HG03064 (cell line): ENCODE measurements at regions not wholly inside any gene's neighbourhood (a gene's known extent, or its start where the extent isn't known, plus 50 kb on each side); places are given as distances from the start of the nearest gene placed in this dataset.

ENCODE experiments used
- ATAC-seq: cut with Tn5 transposase; IDR thresholded peaks from one replicate; pipeline ENCODE4 v1.9.1; 2021; ENCODE audit warnings: low read depth; ENCODE audit not compliant: unreplicated experiment

GRCh38 chr1:14094611-14095400 lies 394.8 kb downstream of the PRDM2 start:
- ATAC-seq = no peak

DNA sequence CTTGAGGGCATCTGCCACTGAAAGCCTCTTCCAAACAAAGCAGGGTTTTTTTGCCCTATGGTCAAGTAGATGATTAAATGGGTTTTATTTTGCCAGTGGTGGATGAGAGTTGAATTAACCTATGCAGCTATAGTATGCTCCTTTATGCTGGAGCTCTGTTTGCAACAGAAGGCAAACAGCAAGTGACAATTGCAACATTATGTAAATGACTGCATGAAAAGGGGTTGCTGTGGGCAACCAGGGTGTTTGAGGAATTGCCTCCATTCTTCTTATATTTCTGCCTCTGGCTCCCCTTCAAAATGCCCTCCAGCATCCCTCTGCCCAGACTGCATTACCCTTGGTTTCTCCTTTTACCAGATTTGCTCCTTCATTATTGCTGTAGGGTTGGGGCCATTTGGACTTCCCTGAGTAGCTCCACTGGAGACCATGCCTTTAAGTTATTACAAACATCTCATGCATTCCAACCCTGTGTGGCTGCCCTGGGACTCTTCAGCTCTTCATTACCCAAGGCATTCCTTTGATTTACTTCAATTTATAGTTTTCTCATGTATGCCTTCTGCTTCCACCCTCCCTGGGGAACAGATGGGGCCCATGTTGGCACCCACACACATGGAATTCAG lies 398.4 kb downstream of the PRDM2 start:
- no peak for ATAC-seq

DNA sequence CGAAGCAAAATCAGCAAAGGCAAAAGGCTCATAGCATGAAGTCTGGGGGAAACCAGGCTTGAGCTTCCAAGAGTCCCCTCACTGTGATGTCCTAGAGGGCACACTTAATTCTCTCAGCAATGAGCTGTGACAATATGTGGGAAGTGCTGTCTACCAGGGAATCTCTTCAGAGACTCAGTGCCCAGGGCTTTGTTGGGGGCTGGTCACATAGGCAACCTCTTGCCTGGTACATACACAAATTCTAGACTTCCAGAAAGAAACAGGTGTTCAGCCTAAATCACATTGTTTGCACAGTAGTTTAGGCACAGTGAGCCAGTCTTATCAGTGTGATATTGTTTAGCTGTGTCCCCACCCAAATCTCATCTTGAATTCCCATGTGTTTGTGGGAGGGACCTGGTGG lies 400.5 kb downstream of the PRDM2 start:
- no peak for ATAC-seq

- ATAC-seq = no peak
These were observed 400.9 kb downstream of the PRDM2 start for GRCh38 chr1:14100919-14101318.

- ATAC-seq = no peak
These were observed 402.2 kb downstream of the PRDM2 start for GRCh38 chr1:14102180-14102579.

GRCh38 chr1:14103878-14104430 lies 404.0 kb downstream of the PRDM2 start:
- ATAC-seq = no peak

GRCh38 chr1:14106126-14106525 lies 406.1 kb downstream of the PRDM2 start:
- no peak for ATAC-seq

DNA sequence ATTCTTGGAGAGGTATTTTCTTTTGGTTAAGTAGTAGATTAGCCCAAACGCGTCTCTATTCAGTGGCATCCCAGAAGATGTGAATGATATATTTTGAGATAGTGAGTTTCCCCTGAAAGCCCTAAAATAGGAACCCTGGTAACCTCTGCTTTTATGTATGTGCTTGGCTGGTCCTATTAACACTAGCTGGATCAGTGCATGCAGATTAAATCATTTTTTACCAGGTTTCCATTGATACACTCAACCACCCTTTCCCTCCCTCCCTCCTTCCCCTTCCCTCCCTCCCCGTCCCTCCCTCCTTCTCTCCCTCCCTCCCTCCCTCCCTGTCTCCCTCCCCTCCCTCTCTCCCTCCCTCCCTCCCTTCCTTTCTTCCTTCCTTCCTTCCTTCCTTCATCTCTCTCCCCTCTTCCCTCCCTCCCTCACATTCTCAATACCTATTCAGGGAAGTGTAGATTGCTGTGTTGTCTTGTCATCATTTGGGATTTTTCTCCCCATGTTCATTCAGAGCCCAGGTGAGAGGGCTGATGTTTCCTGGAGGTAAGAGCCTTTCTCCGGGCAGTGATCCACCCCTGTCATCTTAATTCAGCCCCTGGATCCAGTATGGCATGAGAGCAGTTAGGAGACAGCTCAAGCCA lies 406.8 kb downstream of the PRDM2 start:
- no peak for ATAC-seq

GRCh38 chr1:14108356-14109275 lies 408.6 kb downstream of the PRDM2 start:
- no peak for ATAC-seq

GRCh38 chr1:14109276-14109635 lies 409.3 kb downstream of the PRDM2 start:
- ATAC-seq = no peak

GRCh38 chr1:14110040-14110439 lies 410.1 kb downstream of the PRDM2 start:
- ATAC-seq = no peak

DNA sequence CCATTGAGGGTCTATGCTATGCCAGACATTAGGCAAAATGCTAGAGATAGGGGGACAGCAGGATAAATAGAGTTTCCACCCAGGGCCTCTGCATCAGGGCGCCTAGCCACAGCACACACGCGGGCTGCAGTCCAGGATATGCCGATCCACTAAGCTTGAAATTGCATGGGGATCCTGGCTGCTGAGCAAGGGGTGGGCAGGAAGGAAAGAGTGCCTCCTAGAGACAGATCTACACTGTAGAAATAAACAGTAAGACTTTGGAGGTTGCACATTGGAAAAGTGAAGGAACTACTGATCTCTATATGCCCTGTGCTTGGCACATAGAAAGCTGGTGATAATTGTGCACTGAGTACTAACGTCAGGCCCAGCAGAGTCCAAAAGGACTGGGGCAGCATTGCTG lies 411.1 kb downstream of the PRDM2 start:
- ATAC-seq = no peak

DNA sequence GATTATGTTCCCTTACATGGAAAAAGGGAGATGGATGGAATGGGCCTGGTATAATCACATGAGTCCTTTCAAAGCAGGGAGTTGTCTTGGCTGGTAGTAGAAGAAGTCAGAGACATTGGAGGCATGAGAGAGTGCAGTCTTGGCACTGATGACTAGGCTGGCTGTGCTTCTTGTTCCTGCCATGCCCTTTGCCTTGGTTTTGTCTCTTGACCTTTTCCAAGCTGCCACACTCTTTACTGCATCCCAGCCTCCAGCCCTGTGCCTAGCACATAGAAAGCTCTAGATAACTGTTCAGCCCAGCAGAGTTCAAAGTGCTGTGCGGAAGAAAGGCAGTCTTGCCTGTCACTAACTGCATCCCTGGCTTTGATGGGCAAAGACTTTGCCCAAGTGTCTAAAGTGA lies 412.6 kb downstream of the PRDM2 start:
- no peak for ATAC-seq

- no peak for ATAC-seq
These were observed 413.3 kb downstream of the PRDM2 start for GRCh38 chr1:14113271-14113670.

DNA sequence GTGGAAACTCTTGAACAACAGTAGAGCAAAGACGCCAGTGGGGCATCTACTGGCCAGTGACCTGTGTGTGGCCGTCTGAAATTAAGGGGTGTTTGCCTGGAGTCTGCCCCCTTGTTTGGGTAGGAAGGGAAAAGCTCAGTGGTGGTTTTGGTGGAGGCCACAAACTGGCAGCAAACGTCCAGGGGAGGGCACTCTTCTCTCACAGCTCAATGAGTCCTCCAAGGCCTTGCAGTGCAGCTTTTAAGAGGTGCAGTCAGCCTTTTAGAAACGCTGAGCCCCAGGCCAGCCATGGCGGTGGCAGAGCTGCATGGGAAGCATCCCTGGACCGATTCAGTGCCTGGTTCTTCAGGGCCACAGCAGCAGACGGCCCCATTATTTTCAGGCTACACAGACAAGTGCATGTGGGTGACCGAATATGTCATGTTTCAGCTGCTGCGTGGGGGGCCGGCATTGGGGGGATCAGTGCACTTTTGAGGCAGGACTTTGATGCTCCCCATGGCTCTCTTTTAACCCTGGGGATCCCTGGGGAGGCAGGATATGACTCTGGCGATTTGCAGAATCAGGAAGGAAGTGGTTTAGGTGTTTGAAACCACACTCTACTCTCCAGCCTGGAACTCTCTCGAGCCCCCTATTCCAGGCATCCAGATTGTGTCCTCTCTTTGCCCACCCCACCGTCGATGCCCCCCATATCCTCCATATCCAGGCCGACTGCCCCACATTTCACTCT lies 414.0 kb downstream of the PRDM2 start:
- ATAC-seq = no peak

DNA sequence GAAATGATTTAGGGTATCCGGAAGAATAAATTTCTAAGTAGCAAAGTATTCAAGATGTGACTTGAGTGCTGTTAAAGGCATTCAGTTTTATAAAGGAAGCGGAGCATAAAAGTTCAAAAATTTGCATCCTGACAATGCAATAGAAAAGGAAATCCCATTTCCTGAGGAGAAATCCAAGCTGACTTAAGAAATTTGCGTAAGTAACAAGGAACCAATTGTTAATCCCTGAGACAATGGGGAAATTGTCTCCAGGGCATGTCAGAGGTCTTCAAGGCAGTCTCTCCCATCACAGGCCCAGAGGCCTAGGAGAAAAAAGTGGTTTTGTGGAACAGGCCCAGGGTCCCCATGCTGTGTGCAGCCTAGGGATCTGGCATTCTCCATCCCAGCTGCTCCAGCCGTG lies 416.0 kb downstream of the PRDM2 start:
- ATAC-seq = no peak

GRCh38 chr1:14117700-14118099 lies 417.7 kb downstream of the PRDM2 start:
- no peak for ATAC-seq

GRCh38 chr1:14118691-14119485 lies 418.9 kb downstream of the PRDM2 start:
- ATAC-seq = no peak

GRCh38 chr1:14120895-14121294 lies 420.9 kb downstream of the PRDM2 start:
- ATAC-seq = no peak
